Stimulated activated CD8-positive, alpha-beta memory T cell treated with anti-CD3 and anti-CD28 coated beads, Interleukin-4, amount 100 ng/mL, for 1 hour (primary cell): ENCODE measurements at regions not wholly inside any gene's neighbourhood (a gene's known extent, or its start where the extent isn't known, plus 50 kb on each side); places are given as distances from the start of the nearest gene placed in this dataset.

ENCODE experiments used
- DNase-seq, 2 donors: peaks; one replicate each; pipeline ENCODE4 v3.0.0-alpha.2; 2020; ENCODE audit warnings: low read depth in 2 of 2, low spot score in 1 of 2

GRCh38 chr14:98751110-98751509, 520.9 kb downstream of the BCL11B start:
- no peak for DNase-seq

- no peak for DNase-seq
These were observed 519.3 kb downstream of the BCL11B start for GRCh38 chr14:98752660-98753059.

GRCh38 chr14:98754343-98755020, 517.5 kb downstream of the BCL11B start:
- DNase-seq: no peak

- DNase-seq: no peak
These were observed 515.2 kb downstream of the BCL11B start for GRCh38 chr14:98756749-98757148.

- no peak for DNase-seq
These were observed 513.6 kb downstream of the BCL11B start for GRCh38 chr14:98758440-98758839.

- no peak for DNase-seq
These were observed 510.0 kb downstream of the BCL11B start for GRCh38 chr14:98761993-98762392.

- no peak for DNase-seq
These were observed 505.2 kb downstream of the BCL11B start for GRCh38 chr14:98766818-98767217.

GRCh38 chr14:98769326-98769725, 502.7 kb downstream of the BCL11B start:
- no peak for DNase-seq

- DNase-seq: no peak
These were observed 501.8 kb downstream of the BCL11B start for GRCh38 chr14:98770151-98770550.

- no peak for DNase-seq
These were observed 498.2 kb downstream of the BCL11B start for GRCh38 chr14:98773814-98774213.

- DNase-seq: no peak
These were observed 496.1 kb downstream of the BCL11B start for GRCh38 chr14:98775892-98776291.

- DNase-seq: no peak
These were observed 489.9 kb downstream of the BCL11B start for GRCh38 chr14:98782062-98782461.

GRCh38 chr14:98785578-98785977, 486.4 kb downstream of the BCL11B start:
- DNase-seq: no peak

GRCh38 chr14:98786456-98786855, 485.5 kb downstream of the BCL11B start:
- no peak for DNase-seq

GRCh38 chr14:98791661-98792060, 480.3 kb downstream of the BCL11B start:
- no peak for DNase-seq

GRCh38 chr14:98792171-98792570, 479.8 kb downstream of the BCL11B start:
- no peak for DNase-seq

GRCh38 chr14:98798099-98798498, 473.9 kb downstream of the BCL11B start:
- DNase-seq: no peak

- no peak for DNase-seq
These were observed 472.1 kb downstream of the BCL11B start for GRCh38 chr14:98799891-98800290.

- DNase-seq: no peak
These were observed 470.0 kb downstream of the BCL11B start for GRCh38 chr14:98802044-98802443.

- no peak for DNase-seq
These were observed 468.8 kb downstream of the BCL11B start for GRCh38 chr14:98803196-98803595.

- DNase-seq: no peak
These were observed 463.2 kb downstream of the BCL11B start for GRCh38 chr14:98808494-98809407.

- DNase-seq: no peak
These were observed 455.8 kb downstream of the BCL11B start for GRCh38 chr14:98816195-98816594.
